ENCODE measurements at regions not wholly inside any gene's neighbourhood (a gene's known extent, or its start where the extent isn't known, plus 50 kb on each side); places are given as distances from the start of the nearest gene placed in this dataset.

DNA sequence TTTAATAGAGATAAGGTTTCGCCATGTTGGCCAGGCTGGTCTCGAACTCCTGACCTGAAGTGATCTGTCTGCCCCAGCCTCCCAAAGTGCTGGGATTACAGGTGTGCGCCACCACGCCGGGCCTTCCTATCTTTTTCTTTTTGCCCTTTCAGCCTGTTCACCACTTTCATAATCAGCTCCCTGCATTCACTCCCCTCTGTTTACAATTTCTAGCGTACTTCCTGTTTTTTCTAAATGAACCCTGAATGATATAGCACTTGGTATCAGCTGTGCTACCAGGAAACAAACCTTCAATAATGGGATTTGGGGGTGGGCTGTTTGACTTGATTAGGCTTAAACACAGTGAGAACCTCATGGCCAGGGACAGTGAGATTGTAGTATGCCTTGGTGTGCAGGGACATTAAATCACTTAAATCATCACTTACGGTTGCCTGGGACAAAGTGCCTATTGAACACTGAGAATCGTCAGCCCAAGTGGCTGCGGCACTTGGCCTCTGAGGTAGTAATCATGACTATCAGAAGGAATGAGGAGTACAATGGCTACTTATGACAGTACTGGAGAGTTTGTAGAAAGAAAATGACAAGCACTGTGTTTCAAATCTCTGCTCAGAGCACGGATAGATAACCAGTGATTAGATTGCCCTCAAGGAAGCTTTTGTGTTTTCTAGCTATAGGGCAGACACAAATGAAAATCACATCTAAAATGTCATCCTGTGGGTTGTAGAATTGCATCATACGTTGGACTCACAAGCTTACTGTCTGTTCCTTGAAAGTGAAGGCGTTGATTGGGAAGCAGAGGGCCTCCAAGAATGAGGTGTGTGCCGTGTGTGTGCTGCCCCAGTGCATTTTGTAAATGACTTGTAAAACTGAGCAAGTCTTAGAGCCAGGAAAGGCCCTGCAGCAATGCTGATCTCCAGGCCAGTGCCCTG, 661.8 kb downstream of the MATN1 start:
- Mint-ChIP-seq H3K27me3 (ENCODE audit: unreplicated experiment) (no peaks in the 10 kb centered on the region), H3K9me3 (ENCODE audit: unreplicated experiment) (no peaks in the 10 kb centered on the region), H3K27ac (ENCODE audit: unreplicated experiment) (no peak overlapping the region), H3K4me1 (ENCODE audit: unreplicated experiment) (peaks cover 3% of the 10 kb centered on the region), H3K36me3 (ENCODE audit: low read depth, unreplicated experiment) (no peaks in the 10 kb centered on the region), H3K4me3 (ENCODE audit: unreplicated experiment) (no peak overlapping the region)
- TF ChIP-seq, protein P1, sequence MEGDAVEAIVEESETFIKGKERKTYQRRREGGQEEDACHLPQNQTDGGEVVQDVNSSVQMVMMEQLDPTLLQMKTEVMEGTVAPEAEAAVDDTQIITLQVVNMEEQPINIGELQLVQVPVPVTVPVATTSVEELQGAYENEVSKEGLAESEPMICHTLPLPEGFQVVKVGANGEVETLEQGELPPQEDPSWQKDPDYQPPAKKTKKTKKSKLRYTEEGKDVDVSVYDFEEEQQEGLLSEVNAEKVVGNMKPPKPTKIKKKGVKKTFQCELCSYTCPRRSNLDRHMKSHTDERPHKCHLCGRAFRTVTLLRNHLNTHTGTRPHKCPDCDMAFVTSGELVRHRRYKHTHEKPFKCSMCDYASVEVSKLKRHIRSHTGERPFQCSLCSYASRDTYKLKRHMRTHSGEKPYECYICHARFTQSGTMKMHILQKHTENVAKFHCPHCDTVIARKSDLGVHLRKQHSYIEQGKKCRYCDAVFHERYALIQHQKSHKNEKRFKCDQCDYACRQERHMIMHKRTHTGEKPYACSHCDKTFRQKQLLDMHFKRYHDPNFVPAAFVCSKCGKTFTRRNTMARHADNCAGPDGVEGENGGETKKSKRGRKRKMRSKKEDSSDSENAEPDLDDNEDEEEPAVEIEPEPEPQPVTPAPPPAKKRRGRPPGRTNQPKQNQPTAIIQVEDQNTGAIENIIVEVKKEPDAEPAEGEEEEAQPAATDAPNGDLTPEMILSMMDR (IDR thresholded peaks at IDR 0.05; ENCODE audit: unreplicated experiment): no peak
- no peak for DNase-seq (ENCODE audit: low spot score)

DNA sequence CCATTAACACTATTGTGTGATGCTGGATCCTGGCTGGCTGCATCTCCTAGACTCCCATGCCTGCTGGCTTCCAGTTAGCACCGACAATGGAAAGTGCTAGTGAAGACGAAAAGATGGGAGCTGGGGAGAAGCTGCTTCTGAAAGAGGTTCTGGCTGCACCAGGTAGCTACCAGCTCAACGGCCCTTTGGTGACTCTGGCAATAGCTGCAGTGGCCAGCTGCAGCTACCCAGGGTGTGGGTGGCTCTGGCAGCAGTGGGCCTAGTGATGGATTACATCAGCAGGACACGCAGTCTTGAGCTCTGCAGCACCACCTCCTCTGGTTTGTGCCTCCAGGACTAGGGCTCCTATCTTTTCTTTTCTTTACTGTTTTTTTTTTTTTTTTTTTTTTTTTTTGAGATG, 662.6 kb downstream of the MATN1 start:
- H3K27ac Mint-ChIP-seq (ENCODE audit: unreplicated experiment): no peak overlapping the region
- no peaks in the 10 kb centered on the region for H3K9me3 Mint-ChIP-seq (ENCODE audit: unreplicated experiment)
- peaks cover 3% of the 10 kb centered on the region for H3K4me1 Mint-ChIP-seq (ENCODE audit: unreplicated experiment)
- H3K27me3 Mint-ChIP-seq (ENCODE audit: unreplicated experiment): no peaks in the 10 kb centered on the region
- TF ChIP-seq, protein P1 (IDR thresholded peaks at IDR 0.05; ENCODE audit: unreplicated experiment): no peak
- DNase-seq (ENCODE audit: low spot score): no peak
- no peaks in the 10 kb centered on the region for H3K36me3 Mint-ChIP-seq (ENCODE audit: low read depth, unreplicated experiment)
- H3K4me3 Mint-ChIP-seq (ENCODE audit: unreplicated experiment): no peak overlapping the region

DNA sequence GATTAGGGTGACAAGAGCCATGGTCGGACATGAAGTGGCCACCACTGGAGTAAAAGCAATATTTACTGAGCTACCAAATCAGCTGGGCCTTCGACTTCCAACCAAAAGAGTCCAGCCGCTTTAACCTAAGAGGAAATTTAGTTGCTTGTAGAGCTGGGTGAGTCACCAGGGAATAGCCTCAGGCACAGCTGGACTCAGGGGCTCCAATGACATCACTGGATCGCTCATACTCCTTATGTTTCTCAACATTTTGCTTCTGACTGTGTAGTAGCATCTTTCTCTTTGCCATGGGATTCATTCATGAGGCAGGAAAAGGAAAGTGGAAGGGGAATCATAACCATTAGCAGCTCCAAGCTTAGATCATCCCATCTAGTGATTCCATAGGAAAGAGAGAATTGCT, 664.4 kb downstream of the MATN1 start:
- no peaks in the 10 kb centered on the region for H3K36me3 Mint-ChIP-seq (ENCODE audit: low read depth, unreplicated experiment)
- no peak for DNase-seq (ENCODE audit: low spot score)
- H3K27ac Mint-ChIP-seq (ENCODE audit: unreplicated experiment): no peak overlapping the region
- no peaks in the 10 kb centered on the region for H3K9me3 Mint-ChIP-seq (ENCODE audit: unreplicated experiment)
- H3K4me1 Mint-ChIP-seq (ENCODE audit: unreplicated experiment): no peaks in the 10 kb centered on the region
- TF ChIP-seq, protein P1 (IDR thresholded peaks at IDR 0.05; ENCODE audit: unreplicated experiment): no peak
- H3K4me3 Mint-ChIP-seq (ENCODE audit: unreplicated experiment): no peak overlapping the region
- H3K27me3 Mint-ChIP-seq (ENCODE audit: unreplicated experiment): no peaks in the 10 kb centered on the region

DNA sequence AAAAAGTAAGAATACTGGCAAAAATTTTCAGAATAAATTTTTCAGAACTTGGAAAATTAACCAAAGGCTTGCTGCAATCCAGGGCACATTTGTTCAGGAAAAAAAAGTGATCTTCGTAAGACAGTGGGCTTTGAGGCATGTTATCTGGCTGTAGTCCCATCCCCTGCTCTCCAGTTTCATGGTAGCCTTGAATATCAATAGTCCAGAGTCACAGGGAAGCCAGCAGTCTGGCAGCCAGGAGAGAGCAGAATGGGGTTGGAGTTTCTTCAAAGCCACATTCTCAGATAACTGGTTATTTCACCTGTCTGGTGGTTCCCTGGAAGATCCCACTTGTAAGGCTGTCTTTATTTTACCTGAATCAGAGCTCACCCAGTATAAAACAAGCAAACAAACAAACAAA, 669.3 kb downstream of the MATN1 start:
- Mint-ChIP-seq H3K9me3 (ENCODE audit: unreplicated experiment) (no peaks in the 10 kb centered on the region), H3K36me3 (ENCODE audit: low read depth, unreplicated experiment) (no peaks in the 10 kb centered on the region), H3K27ac (ENCODE audit: unreplicated experiment) (no peak overlapping the region), H3K27me3 (ENCODE audit: unreplicated experiment) (peaks cover 2% of the 10 kb centered on the region), H3K4me1 (ENCODE audit: unreplicated experiment) (no peaks in the 10 kb centered on the region), H3K4me3 (ENCODE audit: unreplicated experiment) (no peak overlapping the region)
- no peak for DNase-seq (ENCODE audit: low spot score)
- TF ChIP-seq, protein P1 (IDR thresholded peaks at IDR 0.05; ENCODE audit: unreplicated experiment): no peak

DNA sequence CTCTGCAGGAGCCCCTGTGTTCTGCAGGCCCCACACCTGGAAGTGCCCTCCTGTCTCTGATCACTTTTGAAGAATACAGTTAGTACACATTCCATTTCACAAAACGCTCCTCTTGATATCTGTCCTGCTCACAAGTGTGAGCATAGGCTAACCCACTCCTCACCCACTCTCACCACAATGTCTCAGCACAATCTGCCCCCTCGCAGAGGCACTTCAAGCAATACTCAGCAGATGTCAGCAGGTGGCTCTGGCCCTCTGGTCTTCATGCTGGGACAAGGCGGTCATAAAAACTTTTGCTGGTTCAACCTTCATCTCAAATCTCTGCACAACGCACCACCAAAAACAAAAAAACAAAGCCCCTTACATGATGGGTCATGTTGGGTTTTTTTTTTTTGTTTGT, 671.2 kb downstream of the MATN1 start:
- no peak for DNase-seq (ENCODE audit: low spot score)
- Mint-ChIP-seq H3K27ac (ENCODE audit: unreplicated experiment) (no peak overlapping the region), H3K4me1 (ENCODE audit: unreplicated experiment) (no peaks in the 10 kb centered on the region), H3K4me3 (ENCODE audit: unreplicated experiment) (no peak overlapping the region), H3K36me3 (ENCODE audit: low read depth, unreplicated experiment) (no peaks in the 10 kb centered on the region), H3K27me3 (ENCODE audit: unreplicated experiment) (peaks cover 7% of the 10 kb centered on the region), H3K9me3 (ENCODE audit: unreplicated experiment) (no peaks in the 10 kb centered on the region)
- TF ChIP-seq, protein P1 (IDR thresholded peaks at IDR 0.05; ENCODE audit: unreplicated experiment): no peak

All from endothelial cell (in vitro differentiated cells).